ENCODE measurements at regions not wholly inside any gene's neighbourhood (a gene's known extent, or its start where the extent isn't known, plus 50 kb on each side); places are given as distances from the start of the nearest gene placed in this dataset.

GRCh38 chr18:45119876-45120275 is 439.2 kb downstream of the SETBP1 start:
- TF ChIP-seq, protein P1, sequence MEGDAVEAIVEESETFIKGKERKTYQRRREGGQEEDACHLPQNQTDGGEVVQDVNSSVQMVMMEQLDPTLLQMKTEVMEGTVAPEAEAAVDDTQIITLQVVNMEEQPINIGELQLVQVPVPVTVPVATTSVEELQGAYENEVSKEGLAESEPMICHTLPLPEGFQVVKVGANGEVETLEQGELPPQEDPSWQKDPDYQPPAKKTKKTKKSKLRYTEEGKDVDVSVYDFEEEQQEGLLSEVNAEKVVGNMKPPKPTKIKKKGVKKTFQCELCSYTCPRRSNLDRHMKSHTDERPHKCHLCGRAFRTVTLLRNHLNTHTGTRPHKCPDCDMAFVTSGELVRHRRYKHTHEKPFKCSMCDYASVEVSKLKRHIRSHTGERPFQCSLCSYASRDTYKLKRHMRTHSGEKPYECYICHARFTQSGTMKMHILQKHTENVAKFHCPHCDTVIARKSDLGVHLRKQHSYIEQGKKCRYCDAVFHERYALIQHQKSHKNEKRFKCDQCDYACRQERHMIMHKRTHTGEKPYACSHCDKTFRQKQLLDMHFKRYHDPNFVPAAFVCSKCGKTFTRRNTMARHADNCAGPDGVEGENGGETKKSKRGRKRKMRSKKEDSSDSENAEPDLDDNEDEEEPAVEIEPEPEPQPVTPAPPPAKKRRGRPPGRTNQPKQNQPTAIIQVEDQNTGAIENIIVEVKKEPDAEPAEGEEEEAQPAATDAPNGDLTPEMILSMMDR (conservative IDR thresholded peaks at IDR 0.05): no peak
- TF ChIP-seq ZFX (IDR thresholded peaks at IDR 0.05): no peak

Measured in C4-2B (cell line).